Erythroblast (primary cell): ENCODE measurements at regions not wholly inside any gene's neighbourhood (a gene's known extent, or its start where the extent isn't known, plus 50 kb on each side); places are given as distances from the start of the nearest gene placed in this dataset.

Source experiments
- GATA1 ChIP-seq: IDR thresholded peaks from 2 replicates; pipeline ENCODE4 v1.6.1; 2011; ENCODE audit warnings: low read depth, mild to moderate bottlenecking, control low read depth, low read length, moderate library complexity
- POLR2A ChIP-seq: IDR thresholded peaks from 2 replicates; pipeline ENCODE4 v1.6.1; 2011; ENCODE audit warnings: mild to moderate bottlenecking, low read length

DNA sequence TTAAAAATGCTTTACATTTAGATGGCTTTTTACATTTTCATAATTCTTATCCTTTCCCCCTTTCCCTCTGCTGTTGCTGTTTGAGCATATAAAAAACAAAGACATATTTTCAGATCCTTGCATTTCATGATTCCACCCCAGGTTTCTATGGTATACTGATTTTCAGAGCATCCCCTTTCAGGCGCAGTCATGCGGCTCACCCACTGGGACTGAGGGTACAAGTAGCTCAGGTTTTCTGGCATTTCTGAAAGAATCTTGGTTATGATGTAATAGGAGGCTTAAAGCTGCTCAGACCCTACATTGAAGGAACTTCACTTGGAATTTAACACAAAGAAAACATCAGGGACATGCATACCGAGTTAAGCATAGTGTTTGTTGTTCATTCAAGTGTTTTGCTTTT is 310.8 kb downstream of the ETAA1 start:
- TF ChIP-seq POLR2A (no peak), GATA1 (no peak)
